GM10266 (cell line): ENCODE measurements at regions not wholly inside any gene's neighbourhood (a gene's known extent, or its start where the extent isn't known, plus 50 kb on each side); places are given as distances from the start of the nearest gene placed in this dataset.
"Not testable (repeated sequence)": the region's sequence is repeated elsewhere in the genome, so short reads cannot be mapped to it uniquely, and the experiment has no call there.

Experiments used
- DNase-seq: peaks from one replicate; pipeline ENCODE4 v3.0.0; 2012; ENCODE audit errors: extremely low spot score
- TF ChIP-seq, protein P1 (sequence below): IDR thresholded peaks from 2 replicates; pipeline ENCODE4 v1.5.1; 2012; ENCODE audit warnings: mild to moderate bottlenecking, low read depth; ENCODE audit not compliant: control insufficient read depth, insufficient read depth; ENCODE audit errors: missing control alignments

DNA sequence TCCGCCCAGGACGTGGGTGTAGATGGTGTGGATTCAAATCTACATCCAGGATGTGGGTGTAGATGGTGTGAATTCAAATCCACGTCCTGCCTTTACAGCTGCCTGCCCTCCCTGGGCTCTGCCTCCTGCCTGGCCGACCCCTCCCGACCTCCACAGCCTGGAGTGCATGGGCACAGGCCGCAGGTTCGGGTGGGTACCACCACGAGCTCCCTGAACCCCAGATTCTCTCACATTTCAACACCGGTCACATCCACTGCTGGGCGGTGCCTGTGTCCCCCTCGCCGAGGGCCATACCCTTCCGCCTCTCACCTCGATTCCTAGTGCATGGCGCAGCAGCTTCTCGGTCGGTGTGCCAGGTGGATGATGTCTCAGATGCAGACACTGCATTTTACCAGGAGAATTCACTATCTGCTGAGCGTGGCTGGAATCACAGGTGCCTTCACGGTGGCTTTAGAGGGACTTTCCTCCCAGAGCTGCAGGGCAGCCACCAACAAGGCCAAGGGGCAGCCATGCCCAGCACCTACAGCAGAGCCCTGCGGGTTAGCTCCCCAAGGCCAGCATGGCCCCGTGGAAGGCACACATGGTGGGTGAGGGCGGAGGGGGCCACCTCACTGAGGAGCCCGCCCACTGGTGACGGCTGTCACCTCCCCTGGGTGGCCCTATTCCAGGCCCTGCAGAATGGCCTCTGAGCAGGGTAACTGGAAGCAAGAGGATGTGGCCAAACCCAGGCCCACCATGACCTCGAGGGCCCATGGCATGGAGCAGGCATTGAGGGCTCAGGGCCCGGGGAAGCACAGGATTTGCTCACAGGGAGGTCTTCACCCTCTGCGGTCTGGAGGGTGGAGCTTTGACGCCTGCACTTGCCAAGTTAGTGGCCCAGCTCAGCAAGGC is 638.5 kb downstream of the TBC1D22A start:
- no peak for DNase-seq
- TF ChIP-seq, protein P1, sequence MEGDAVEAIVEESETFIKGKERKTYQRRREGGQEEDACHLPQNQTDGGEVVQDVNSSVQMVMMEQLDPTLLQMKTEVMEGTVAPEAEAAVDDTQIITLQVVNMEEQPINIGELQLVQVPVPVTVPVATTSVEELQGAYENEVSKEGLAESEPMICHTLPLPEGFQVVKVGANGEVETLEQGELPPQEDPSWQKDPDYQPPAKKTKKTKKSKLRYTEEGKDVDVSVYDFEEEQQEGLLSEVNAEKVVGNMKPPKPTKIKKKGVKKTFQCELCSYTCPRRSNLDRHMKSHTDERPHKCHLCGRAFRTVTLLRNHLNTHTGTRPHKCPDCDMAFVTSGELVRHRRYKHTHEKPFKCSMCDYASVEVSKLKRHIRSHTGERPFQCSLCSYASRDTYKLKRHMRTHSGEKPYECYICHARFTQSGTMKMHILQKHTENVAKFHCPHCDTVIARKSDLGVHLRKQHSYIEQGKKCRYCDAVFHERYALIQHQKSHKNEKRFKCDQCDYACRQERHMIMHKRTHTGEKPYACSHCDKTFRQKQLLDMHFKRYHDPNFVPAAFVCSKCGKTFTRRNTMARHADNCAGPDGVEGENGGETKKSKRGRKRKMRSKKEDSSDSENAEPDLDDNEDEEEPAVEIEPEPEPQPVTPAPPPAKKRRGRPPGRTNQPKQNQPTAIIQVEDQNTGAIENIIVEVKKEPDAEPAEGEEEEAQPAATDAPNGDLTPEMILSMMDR: no peak

DNA sequence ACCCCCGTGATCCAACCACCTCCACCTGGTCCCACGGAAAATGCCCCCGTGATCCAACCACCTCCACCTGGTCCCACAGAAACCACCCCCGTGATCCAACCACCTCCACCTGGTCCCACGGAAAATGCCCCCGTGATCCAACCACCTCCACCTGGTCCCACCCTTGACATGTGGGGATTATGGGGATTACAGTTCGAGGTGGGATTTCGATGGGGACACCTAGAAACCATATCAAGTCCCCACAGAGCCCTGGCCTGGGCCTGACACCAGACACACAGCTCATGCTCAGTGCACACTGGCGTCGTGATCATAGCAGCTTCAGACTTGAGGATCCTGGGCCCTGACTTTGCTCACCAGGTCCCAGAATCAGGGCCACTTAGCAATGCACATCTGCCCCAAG is 637.7 kb downstream of the TBC1D22A start:
- DNase-seq: not testable (repeated sequence)

DNA sequence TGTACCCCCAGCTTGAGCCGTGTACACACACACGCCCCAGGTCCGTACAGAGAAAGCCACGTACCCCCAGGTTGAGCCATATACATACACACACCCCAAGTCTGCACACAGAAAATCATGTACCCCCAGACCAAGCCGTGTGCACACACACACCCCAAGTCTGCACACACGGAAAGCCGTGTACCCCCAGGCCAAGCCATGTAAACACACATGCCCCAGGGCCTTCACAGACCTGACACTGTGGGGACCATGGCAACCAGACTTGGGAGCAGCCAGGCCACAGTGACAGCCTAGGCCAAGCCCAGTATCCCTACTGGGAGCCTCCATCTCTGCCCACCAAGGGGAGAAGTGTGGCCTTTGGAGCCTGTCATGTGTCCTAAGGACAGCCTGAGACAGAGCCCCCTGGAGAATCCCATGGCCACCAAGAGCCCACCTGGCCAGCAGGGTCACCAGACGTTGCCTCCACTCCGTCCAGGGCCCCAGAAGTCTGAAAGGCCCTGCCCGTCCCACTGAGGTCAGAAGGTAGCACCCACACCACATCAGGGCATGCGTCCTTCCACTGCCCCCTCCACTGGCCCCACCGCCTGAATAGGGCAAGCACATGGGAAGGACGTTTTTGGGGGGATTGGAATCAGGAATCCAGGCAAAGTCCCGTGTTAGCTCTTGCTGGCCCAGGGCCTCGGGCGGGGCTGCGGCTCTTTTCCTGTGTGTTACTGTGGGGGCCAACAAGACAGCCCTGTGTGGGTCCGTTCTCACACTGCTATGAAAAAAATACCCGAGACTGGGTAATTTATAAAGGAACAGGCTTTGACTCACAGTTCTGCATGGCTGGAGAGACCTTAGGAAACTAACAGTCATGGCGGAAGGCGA is 636.7 kb downstream of the TBC1D22A start:
- no peak for DNase-seq
- TF ChIP-seq, protein P1: no peak

DNA sequence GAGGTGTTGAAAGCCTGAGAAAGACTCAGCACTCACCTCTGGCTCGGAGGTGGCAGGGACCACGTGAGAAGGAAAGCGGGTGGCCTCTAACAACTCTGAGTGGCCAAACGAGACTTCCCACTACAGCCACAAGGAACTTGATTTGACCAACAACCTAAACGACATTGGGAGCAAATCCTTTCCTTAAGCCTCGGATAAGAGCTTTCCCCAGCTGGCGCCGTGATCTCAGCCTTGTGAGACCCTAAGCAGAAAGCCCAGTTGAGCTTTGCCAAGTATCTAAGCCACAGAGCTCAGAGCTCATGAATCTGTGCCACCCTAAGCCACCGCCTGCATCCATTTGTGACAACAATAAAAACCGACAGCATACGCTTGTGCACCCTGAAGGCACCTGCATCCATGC is 636.0 kb downstream of the TBC1D22A start:
- TF ChIP-seq, protein P1: no peak
- DNase-seq: no peak

DNA sequence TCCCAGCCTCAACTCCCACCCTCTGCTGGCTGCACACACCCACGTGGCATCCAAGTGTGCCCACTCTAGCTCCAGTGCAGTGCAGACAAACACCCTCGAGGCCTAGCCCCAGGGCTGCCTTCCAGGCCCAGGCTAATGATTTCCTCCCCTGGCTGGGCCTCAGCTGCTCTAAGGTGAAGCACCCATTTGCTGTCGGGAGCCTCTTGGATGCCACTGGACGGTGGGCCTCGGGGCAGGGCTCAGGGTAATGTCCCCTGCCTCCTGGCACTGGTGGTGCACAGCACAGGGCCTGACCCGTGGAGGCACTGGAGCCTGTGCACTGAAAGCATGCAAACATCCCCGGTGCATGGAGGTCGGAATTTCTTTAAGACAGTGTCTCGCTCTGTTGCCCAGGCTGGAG is 635.2 kb downstream of the TBC1D22A start:
- TF ChIP-seq, protein P1: no peak
- DNase-seq: no peak

DNA sequence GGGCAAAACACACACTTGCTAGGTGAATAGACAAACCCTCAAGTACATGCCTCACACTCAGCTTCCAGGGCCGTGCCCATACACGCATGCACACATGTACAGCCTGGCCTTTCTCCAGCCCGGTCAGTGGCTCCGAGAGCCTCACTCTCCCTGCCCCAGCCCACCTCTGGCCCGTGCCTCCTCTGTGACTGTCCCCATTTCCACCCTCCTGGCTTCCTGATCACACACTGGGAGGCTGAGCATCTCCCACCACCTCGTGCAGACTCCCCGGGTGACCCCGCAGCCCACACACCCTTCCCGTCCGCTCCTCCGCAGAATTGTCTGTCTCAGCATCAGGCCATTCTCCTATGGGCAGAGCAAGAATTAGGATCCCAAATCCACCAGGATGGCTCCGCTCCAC is 634.1 kb downstream of the TBC1D22A start:
- DNase-seq: no peak
- TF ChIP-seq, protein P1: no peak

DNA sequence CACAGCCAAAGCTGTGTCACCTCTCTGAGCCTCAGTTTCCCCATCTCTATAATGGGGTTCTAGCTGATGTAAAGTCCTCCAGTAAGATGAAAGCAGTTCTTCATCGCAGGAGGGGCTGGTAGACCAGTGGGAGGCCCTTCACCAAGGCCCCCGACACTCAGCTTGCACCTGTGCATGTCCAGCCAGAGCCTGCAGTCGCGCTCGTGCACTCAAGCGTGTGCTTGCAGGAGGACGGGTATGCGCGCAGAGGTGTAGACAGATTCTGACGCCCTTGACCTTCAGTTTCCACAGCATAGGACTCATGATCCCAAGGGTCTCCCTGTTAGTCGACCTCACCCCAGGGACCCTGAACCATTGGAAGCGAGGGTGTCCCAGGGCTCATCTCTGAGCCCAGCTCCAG is 633.7 kb downstream of the TBC1D22A start:
- DNase-seq: no peak
- TF ChIP-seq, protein P1: no peak
